HG02798 (cell line): ENCODE measurements at regions not wholly inside any gene's neighbourhood (a gene's known extent, or its start where the extent isn't known, plus 50 kb on each side); places are given as distances from the start of the nearest gene placed in this dataset.
"Not testable (repeated sequence)": the region's sequence is repeated elsewhere in the genome, so short reads cannot be mapped to it uniquely, and the experiment has no call there.

Source experiments
- ATAC-seq: cut with Tn5 transposase; IDR thresholded peaks from one replicate; pipeline ENCODE4 v1.9.1; 2021; ENCODE audit warnings: mild to moderate bottlenecking; ENCODE audit not compliant: unreplicated experiment, poor library complexity

DNA sequence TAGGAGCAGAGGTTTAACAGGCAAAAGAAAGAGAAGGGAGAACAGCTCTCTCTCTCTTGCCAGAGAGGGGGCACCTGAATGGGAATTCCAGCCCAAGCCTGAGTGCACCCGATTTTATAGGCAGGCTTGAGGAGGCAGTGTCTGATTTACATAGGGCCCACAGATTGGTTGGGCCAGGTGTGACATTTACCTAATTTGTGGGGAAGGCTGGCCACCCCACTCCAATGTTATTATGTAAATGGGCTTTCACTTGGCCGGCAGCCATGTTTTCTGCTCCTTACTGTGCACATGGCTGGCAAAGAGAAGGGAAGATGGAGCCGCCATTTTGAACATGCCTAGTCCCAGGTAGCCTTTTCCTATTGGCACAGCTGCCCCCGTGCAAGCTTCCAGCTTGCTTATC lies 735.5 kb upstream of the AUTS2 start:
- no peak for ATAC-seq

DNA sequence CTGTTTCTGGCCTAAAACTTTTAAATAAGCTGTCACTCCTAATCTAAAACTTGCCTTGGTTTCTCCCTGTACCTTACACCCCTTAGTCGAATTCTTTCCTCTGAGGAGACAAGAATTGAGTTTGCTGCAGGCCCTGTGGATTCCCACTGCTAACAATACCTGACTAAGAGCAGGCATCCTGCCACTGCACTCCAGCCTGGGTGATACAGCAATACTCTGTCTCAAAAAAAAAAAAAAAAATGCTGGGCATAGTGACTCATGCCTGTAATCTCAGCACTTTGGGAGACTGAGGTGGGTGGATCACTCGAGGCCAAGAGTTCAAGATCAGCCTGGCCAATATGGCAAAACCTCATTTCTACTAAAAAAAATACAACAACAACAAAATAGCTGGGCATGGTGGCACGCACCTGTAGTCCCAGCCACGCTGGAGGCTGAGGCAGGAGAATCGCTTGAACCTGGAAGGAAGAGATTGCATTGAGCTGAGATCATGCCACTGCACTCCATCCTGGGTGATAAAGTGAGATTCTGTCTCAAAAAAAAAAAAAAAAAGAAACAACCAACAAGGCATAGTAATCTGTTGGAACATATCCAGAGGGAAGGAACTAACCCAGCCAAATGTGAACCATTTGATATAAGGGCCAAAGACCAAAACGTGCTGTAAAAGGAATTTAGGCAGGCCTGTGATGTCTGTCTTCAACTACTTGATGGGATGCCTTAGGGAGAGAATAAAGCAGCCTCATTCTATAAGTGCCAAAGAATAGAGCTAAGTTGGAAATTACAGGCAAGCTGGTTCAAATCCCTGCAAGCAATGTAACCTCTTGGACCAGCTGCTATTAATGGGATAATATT lies 732.7 kb upstream of the AUTS2 start:
- ATAC-seq = no peak

- ATAC-seq = no peak
Observed at GRCh38 chr7:68866200-68866570, 732.1 kb upstream of the AUTS2 start.

DNA sequence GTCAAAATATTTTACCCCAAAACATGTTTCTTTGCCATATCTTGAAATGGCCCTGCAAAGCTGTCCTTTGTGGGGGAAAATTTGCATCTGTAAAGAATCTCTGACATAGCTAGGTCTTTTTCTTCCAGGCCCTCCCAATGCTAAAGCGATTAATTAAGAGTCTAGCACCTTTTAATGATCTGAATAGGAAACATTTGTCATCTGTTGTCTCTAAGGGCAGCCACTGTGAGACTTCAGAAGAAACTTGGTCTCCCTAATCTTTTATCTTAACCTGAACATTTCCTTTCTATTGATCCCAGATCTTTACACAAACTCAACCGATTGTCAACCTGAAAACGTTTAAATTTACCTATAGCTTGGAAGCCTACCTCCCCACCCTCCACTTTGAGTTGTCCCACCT lies 731.6 kb upstream of the AUTS2 start:
- ATAC-seq = not testable (repeated sequence)

DNA sequence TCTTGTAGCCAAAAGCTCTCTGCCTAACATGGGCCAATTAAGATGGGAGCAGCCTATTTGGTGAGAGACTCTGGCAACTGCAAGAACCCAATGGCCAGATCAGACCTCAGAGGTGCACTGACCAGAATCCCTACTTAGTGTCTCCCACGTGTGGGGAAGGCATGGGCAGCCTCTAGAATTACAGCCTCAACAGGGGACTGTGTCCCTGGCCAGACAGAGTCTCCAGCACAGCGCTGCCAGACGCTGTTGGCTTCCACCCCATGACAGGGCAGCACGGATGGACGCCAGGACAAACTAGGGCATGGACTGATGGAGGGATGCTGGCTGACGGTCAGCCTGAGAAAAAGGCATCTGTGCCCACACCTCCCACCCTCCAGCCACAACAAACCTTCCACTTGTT lies 729.3 kb upstream of the AUTS2 start:
- ATAC-seq = no peak

DNA sequence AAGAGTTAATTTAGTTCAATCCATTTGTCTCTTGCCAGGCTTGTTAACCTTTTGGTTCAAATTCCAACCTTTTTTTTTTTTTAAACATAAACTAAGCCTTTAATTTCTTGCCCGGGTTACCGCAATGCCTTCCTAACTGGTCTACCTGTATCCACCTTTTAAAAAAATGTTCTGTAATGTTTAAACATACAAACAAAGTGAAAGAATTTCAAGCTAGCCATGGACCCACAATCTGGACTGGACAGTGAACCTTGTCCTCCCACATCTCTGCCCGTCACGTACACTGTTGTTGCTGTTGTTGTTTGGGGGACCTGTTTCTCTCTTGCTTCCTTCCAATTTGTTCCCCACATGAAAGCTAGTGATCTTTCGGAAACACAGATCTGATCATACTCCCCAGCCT lies 724.7 kb upstream of the AUTS2 start:
- no peak for ATAC-seq

- ATAC-seq = no peak
Observed at GRCh38 chr7:68875857-68876256, 722.4 kb upstream of the AUTS2 start.

DNA sequence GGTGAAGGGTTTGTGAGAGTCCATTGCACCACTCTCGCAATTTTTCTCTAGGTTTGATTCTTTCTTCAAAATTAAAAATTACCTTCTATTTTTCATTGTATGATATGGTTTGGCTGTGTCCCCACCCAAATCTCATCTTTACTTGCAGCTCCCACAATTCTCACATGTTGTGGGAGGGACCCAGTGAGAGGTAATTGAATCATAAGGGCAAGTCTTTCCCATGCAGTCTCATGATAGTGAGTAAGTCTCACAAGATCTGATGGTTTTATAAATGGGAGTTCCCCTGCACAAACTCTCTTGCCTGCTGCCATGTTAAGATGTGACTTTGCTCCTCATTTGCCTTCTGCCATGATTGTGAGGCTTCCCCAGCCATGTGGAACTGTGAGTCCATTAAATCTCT lies 711.2 kb upstream of the AUTS2 start:
- ATAC-seq = not testable (repeated sequence)

- no peak for ATAC-seq
Observed at GRCh38 chr7:68888971-68889385, 709.3 kb upstream of the AUTS2 start.

DNA sequence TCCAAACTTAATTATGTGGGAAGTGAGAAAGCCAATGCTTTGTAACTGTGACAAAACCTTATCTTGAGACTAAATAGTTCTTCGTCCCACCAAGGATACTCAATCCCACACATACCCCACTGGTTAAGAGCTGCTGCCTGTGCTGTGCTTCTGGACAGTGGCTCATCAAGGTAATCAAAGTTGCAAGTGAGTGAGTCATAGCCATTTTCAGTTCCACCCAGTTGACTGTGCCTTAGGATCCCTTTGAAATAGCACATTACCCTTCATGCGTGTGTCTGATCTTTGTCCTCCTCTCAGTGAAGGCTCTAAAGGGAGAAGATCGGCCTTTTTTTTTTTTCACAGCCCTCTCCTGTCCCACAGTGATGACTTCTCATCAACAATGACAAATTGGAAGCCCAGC lies 706.0 kb upstream of the AUTS2 start:
- no peak for ATAC-seq

GRCh38 chr7:68893411-68893810 lies 704.9 kb upstream of the AUTS2 start:
- no peak for ATAC-seq

- ATAC-seq = not testable (repeated sequence)
Observed at GRCh38 chr7:68899156-68899555, 699.1 kb upstream of the AUTS2 start.

DNA sequence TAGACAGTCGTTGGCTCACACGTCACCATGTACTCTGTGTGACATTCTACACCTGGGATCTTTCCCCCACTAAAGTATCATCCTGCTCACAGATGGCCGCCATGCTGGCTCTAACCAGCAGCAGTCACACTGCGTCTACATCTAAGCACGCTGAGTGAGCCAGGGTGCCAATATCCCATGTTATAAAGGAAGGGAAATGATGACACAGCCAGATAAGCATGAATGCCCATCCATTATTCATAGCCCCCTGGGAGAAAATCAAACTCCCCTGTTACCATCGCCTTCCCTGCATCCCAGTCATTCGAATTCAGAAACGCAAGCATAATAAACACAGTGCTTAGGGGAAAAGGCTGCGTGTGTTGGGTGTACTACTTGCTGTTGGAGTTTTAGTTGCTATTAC lies 698.2 kb upstream of the AUTS2 start:
- ATAC-seq = no peak

- ATAC-seq = no peak
Observed at GRCh38 chr7:68904630-68905029, 693.6 kb upstream of the AUTS2 start.

DNA sequence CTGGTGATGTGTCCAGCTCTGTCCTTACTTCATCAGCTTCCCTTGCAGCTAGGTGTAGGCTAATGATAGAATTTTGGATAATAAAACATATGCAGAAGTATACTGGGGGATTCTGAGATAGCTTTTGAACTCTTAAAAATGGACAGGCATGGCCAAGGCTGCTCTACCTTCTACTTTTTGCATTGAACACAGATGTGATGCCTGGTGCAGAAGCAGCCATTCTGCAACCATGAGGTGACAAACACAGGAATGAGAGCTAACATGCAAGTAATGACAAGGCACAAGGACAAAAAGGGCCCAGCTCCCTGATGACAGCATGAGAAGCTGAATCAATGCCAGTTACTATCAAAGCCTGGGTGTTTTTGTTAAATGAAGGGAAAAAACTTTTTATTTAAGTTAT lies 686.5 kb upstream of the AUTS2 start:
- no peak for ATAC-seq

GRCh38 chr7:68914006-68914405 lies 684.3 kb upstream of the AUTS2 start:
- no peak for ATAC-seq

- no peak for ATAC-seq
Observed at GRCh38 chr7:68917041-68917651, 681.1 kb upstream of the AUTS2 start.

DNA sequence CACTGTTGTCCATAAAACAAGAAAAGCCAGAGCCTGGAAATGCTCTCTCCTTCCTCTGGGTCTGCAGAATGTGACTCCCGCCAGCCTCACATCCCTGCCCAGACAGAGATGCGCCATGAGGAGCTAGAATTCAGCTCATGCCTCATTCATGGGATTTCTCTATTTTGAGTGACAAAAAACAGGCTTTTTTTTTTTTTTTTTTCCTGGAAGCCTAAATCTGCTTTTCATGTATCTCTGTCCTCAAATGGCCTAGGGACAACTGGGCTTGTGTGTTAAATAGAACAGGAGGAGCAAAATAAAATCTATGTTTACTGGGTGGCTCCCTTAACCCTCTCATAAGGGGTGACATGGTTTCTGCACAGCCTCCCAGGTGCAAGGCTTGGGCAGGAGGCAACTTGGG lies 679.7 kb upstream of the AUTS2 start:
- no peak for ATAC-seq

DNA sequence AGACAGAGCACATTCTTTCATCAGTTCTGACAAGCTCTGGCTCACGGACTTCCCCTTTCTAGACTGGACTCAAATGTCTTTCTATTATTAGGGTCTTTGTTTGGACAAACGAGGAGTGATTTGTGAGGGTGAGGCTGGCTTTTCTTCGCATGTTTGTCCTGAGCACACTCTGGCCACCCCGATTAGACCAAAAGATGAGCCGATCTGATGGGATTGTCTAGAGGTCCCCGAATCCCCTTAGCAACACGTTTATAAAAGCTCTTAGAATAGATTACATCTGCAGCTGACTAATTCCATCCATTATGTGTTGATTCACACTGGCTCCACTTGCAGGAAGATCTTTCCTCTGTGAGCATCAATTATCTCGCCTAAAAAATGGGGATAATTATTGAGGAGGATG lies 675.4 kb upstream of the AUTS2 start:
- ATAC-seq = no peak

DNA sequence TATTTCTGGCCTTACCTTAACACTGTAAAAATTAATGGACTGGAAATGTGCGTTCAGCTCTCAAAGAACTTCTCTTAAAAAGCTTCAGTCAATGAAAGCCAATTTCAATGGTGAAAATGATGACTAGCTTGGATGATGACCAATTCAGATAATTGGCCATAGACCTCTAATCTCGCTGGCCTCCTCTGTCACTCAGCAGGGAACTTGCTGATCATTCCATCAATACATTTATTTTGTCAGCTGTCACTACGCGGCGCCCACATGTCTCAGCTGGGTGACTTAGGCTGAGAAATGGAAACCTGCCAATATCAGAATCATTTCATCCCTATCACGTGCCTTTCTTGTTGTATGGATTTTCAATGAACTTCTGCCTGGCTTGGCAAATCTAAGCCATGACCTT lies 673.0 kb upstream of the AUTS2 start:
- no peak for ATAC-seq

GRCh38 chr7:68929781-68930261 lies 668.5 kb upstream of the AUTS2 start:
- ATAC-seq = no peak

DNA sequence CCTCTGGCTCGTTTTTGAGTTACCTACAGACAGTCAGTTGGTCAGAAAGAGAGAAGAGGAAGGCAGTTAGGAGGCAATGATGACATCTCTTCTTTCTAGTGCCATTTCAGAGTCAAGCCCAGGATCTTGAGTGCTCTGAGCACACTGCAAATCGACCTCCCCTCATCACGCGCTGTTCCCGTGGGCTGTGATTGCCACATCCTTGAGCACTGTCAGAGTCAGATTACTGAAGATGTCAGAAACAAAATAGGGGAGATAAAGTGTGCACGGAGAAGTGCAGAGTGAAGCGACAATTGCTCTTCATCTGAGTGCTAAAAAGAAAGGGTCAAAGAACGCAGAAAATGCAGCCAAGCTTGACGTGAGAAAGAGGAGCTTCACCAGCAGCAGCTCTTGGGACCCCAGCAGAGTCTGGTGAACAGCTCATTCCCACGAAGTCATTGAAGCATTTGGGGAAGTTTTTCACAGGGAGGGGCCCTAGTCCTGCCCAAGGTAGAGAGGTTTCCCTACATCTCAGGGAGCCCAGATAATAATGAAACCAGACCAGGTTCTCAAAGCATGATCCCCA lies 661.7 kb upstream of the AUTS2 start:
- no peak for ATAC-seq
